AG04450 (cell line): ENCODE measurements at regions not wholly inside any gene's neighbourhood (a gene's known extent, or its start where the extent isn't known, plus 50 kb on each side); places are given as distances from the start of the nearest gene placed in this dataset.
"Not testable (repeated sequence)": the region's sequence is repeated elsewhere in the genome, so short reads cannot be mapped to it uniquely, and the experiment has no call there.

Experiments
- CTCF ChIA-PET: fragments of 300-600, 350-600 bp; formaldehyde crosslinking; extraction: SDS; loops from one replicate; lab custom pipeline; 2022; ENCODE audit warnings: antibody characterized with exemption, inconsistent platforms; lab: Charles Lee
- POLR2A ChIA-PET: fragments of 350-600 bp; formaldehyde crosslinking; extraction: SDS; loops from one replicate; lab custom pipeline; 2021; ENCODE audit warnings: antibody characterized with exemption, inconsistent platforms; lab: Yijun Ruan, JAX
- DNase-seq: peaks from one replicate; pipeline ENCODE4 v3.0.0-alpha.2; 2011; ENCODE audit warnings: low read depth, low spot score
- H3K27ac ChIP-seq: one replicate; pipeline ENCODE4 v1.5.1; 2012; ENCODE audit warnings: low read depth, low read length, control low read depth
- H3K27me3 ChIP-seq: one replicate; pipeline ENCODE4 v1.6.0; 2012; ENCODE audit warnings: low read length; ENCODE audit not compliant: control insufficient read depth, insufficient read depth
- H3K4me3 ChIP-seq: 2 replicates; pipeline ENCODE4 v1.5.1; 2011; ENCODE audit warnings: mild to moderate bottlenecking, low read depth, low read length, control low read depth
- H3K9me3 ChIP-seq: 2 replicates; pipeline ENCODE4 v1.5.1; 2012; ENCODE audit warnings: low read length; ENCODE audit not compliant: control insufficient read depth, insufficient read depth
- TF ChIP-seq, protein P1 (sequence below): IDR thresholded peaks from 2 replicates; pipeline ENCODE4 v1.5.1; 2011; ENCODE audit warnings: low read depth, low read length, control low read depth, inconsistent platforms

DNA sequence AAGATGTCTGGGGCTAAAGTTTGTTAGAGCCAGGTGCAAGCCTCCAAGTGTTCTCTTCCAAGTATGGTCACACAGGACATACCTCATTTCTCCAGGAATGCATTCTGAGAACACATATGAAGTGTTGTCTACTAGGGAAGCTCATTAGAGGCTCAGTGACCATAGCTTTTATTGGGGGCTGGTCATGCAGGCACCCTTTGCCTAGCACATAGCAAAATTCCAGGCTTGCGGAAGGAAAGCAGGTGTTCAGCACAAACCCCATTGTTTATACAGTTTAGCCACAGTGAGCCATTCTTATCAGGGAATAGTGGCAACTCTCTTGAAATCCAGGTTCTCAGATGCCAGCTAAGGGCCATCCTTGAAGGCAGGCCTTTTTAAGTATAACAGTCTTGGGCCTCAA lies 112.1 kb upstream of the XIST start:
- H3K9me3 ChIP-seq = no peaks in the 10 kb centered on the region
- CTCF ChIA-PET = no interaction called here
- POLR2A ChIA-PET = no interaction called here
- no peak overlapping the region for H3K4me3 ChIP-seq
- no peak overlapping the region for H3K27ac ChIP-seq
- H3K27me3 ChIP-seq = no peaks in the 10 kb centered on the region
- TF ChIP-seq, protein P1, sequence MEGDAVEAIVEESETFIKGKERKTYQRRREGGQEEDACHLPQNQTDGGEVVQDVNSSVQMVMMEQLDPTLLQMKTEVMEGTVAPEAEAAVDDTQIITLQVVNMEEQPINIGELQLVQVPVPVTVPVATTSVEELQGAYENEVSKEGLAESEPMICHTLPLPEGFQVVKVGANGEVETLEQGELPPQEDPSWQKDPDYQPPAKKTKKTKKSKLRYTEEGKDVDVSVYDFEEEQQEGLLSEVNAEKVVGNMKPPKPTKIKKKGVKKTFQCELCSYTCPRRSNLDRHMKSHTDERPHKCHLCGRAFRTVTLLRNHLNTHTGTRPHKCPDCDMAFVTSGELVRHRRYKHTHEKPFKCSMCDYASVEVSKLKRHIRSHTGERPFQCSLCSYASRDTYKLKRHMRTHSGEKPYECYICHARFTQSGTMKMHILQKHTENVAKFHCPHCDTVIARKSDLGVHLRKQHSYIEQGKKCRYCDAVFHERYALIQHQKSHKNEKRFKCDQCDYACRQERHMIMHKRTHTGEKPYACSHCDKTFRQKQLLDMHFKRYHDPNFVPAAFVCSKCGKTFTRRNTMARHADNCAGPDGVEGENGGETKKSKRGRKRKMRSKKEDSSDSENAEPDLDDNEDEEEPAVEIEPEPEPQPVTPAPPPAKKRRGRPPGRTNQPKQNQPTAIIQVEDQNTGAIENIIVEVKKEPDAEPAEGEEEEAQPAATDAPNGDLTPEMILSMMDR = no peak
- DNase-seq = no peak

GRCh38 chrX:73963682-73964081 lies 111.2 kb upstream of the XIST start:
- POLR2A ChIA-PET = no interaction called here
- H3K9me3 ChIP-seq = no peaks in the 10 kb centered on the region
- no peak for DNase-seq
- H3K27ac ChIP-seq = no peak overlapping the region
- no peak overlapping the region for H3K4me3 ChIP-seq
- CTCF ChIA-PET = no interaction called here
- TF ChIP-seq, protein P1 = no peak
- H3K27me3 ChIP-seq = no peaks in the 10 kb centered on the region

DNA sequence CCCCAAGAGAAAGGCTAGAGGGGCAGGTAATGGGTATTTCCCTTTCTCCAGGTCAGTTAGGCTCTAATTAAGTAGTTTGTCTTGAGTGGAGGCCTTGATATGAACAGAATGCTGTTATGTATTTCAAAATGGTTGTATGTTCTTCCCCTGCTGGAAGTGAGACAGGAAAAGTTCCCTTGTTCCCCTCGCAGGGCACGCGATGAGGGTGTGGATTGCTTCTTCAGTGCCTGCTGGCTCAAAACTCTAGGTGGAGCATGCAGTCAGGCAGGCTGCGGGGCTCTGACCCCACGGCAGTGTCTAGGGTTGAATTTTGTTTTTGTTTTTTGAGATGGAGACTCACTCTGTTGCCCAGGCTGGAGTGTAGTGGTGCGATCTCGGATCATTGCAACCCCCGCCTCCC lies 110.4 kb upstream of the XIST start:
- POLR2A ChIA-PET = no interaction called here
- CTCF ChIA-PET = no interaction called here
- TF ChIP-seq, protein P1 = no peak
- no peak for DNase-seq
- no peak overlapping the region for H3K27ac ChIP-seq
- H3K4me3 ChIP-seq = no peak overlapping the region
- H3K9me3 ChIP-seq = no peaks in the 10 kb centered on the region
- H3K27me3 ChIP-seq = no peaks in the 10 kb centered on the region

GRCh38 chrX:73961867-73962266 lies 109.4 kb upstream of the XIST start:
- H3K27me3 ChIP-seq, CTCF ChIA-PET, POLR2A ChIA-PET, H3K4me3 ChIP-seq, DNase-seq, H3K9me3 ChIP-seq, H3K27ac ChIP-seq: not testable (repeated sequence)

DNA sequence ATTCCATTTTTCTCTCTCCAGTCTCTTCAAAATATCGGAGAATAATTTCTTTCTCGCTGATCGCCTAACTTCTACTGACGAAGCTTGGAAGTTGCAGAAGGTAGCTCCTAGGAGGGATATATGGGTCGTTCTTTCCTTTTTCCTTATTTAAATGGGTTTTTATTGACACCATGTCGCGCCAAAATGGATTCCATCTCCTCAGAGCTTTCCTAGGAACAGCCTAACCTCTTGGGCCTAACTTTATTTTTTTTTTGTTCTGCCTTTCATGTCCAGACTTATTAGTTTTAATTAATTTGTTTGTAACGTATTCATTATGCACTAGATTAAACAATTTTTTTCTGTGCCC lies 92.0 kb upstream of the XIST start:
- peak overlapping the region; percentile 65 for H3K27ac ChIP-seq
- H3K9me3 ChIP-seq = no peaks in the 10 kb centered on the region
- TF ChIP-seq, protein P1 = no peak
- ChIA-PET CTCF (interaction anchor here (1.1 kb wide), 1 partner anchor 190 kb away, joined by 3 read pairs; no protein-coding TSS in a partner anchor), POLR2A (no interaction called here)
- H3K27me3 ChIP-seq = no peaks in the 10 kb centered on the region
- peak overlapping the region; percentile 76 for H3K4me3 ChIP-seq
- no peak for DNase-seq
